Endothelial cell of umbilical vein (primary cell): ENCODE measurements at regions not wholly inside any gene's neighbourhood (a gene's known extent, or its start where the extent isn't known, plus 50 kb on each side); places are given as distances from the start of the nearest gene placed in this dataset.

Experiments used
- CTCF ChIP-seq, 2 donors: IDR thresholded peaks; 1 replicate in 1 of 2; 2 replicates in 1 of 2; pipeline ENCODE4 v1.5.1; 2011; ENCODE audit warnings: low read length in 2 of 2, mild to moderate bottlenecking in 2 of 2, moderate library complexity in 2 of 2, control low read depth in 1 of 2, inconsistent platforms in 1 of 2, low read depth in 1 of 2; ENCODE audit not compliant: insufficient read depth in 1 of 2; ENCODE audit errors: extremely low read depth in 1 of 2
- EZH2 ChIP-seq: IDR thresholded peaks from 2 replicates; pipeline ENCODE4 v1.6.1; 2012; ENCODE audit warnings: borderline replicate concordance, low read depth, mild to moderate bottlenecking, moderate library complexity, low read length, inconsistent platforms; ENCODE audit not compliant: severe bottlenecking
- FOS ChIP-seq: IDR thresholded peaks from 2 replicates; pipeline ENCODE4 v1.6.1; 2011; ENCODE audit warnings: mild to moderate bottlenecking, low read length, moderate library complexity, borderline replicate concordance; ENCODE audit not compliant: insufficient read depth
- GATA2 ChIP-seq: IDR thresholded peaks from 2 replicates; pipeline ENCODE4 v1.7.0; 2011; ENCODE audit warnings: low read depth, mild to moderate bottlenecking, moderate library complexity, mixed read lengths, low read length; ENCODE audit not compliant: insufficient read length, insufficient read depth
- JUN ChIP-seq: IDR thresholded peaks from 2 replicates; pipeline ENCODE4 v1.6.1; 2011; ENCODE audit warnings: borderline replicate concordance, low read depth; ENCODE audit not compliant: insufficient read length, insufficient read depth
- MAX ChIP-seq: IDR thresholded peaks from 2 replicates; pipeline ENCODE4 v1.6.1; 2011; ENCODE audit not compliant: insufficient read depth, insufficient read length
- MYC ChIP-seq: IDR thresholded peaks from one replicate; pipeline ENCODE4 v1.6.1; 2011; ENCODE audit warnings: mild to moderate bottlenecking, low read depth, low read length
- POLR2A ChIP-seq: IDR thresholded peaks from 2 replicates; pipeline ENCODE4 v1.6.1; 2012; ENCODE audit warnings: low read depth, mild to moderate bottlenecking, control low read depth, low read length
- POLR2AphosphoS5 ChIP-seq: IDR thresholded peaks from 2 replicates; pipeline ENCODE4 v1.6.1; 2012; ENCODE audit warnings: low read depth, mild to moderate bottlenecking, control low read depth, low read length, moderate library complexity; ENCODE audit not compliant: insufficient read depth

GRCh38 chr10:5283305-5284158, 81.2 kb upstream of the UCN3 start:
- TF ChIP-seq POLR2A (no peak), POLR2AphosphoS5 (no peak), MAX (no peak), CTCF (IDR thresholded peaks at IDR 0.05; ENCODE audit: extremely low read depth in 1 of 2, insufficient read depth in 1 of 2, low read depth in 1 of 2, low read length in 2 of 2) (peak; percentile 47 to 63), EZH2 (no peak), FOS (no peak), JUN (no peak), GATA2 (no peak), MYC (no peak)
